GM12873 (cell line): ENCODE measurements at regions not wholly inside any gene's neighbourhood (a gene's known extent, or its start where the extent isn't known, plus 50 kb on each side); places are given as distances from the start of the nearest gene placed in this dataset.

Experiments
- TF ChIP-seq, protein P1 (sequence below): IDR thresholded peaks from 2 replicates; pipeline ENCODE4 v1.5.1; 2012; ENCODE audit warnings: low read depth, mild to moderate bottlenecking, moderate library complexity, low read length, control low read depth; ENCODE audit not compliant: insufficient read depth; ENCODE audit errors: missing control alignments

DNA sequence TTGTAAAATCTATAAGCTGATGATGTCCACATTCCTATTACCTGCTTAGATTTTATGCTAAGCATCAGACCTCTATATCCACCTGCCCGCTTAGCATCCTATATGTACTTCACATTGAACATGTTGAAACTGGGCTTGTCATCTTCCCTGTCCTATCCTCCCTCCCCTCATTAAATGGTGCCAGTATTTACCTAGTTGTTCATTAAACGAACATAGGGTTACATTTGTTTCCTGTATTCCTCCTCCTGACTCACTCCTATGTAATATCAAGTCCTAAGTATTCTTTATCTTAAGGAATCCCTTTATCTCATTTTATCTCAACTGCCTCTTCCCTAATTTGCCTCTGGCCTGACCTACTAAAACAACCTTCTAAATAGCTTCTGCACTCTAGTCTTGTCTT is 177.8 kb upstream of the MEF2C start:
- TF ChIP-seq, protein P1, sequence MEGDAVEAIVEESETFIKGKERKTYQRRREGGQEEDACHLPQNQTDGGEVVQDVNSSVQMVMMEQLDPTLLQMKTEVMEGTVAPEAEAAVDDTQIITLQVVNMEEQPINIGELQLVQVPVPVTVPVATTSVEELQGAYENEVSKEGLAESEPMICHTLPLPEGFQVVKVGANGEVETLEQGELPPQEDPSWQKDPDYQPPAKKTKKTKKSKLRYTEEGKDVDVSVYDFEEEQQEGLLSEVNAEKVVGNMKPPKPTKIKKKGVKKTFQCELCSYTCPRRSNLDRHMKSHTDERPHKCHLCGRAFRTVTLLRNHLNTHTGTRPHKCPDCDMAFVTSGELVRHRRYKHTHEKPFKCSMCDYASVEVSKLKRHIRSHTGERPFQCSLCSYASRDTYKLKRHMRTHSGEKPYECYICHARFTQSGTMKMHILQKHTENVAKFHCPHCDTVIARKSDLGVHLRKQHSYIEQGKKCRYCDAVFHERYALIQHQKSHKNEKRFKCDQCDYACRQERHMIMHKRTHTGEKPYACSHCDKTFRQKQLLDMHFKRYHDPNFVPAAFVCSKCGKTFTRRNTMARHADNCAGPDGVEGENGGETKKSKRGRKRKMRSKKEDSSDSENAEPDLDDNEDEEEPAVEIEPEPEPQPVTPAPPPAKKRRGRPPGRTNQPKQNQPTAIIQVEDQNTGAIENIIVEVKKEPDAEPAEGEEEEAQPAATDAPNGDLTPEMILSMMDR = no peak

DNA sequence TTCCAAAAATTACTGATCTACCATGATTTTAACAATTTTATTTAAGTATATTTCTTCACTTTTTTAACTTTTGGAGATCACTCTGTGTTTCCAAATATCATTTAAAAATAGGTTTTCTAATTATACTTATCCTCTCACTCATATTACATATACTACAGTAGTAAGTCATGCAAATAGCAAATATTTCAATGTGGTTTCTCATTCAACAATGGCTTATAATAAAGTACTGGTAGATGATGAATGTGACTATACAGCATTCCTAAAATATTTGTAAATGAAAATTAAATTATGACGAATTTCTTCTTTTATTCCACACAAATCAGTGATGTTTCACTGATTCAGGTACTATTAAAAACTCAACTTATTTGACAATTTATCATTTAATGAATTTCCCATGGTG is 176.3 kb upstream of the MEF2C start:
- TF ChIP-seq, protein P1 = no peak

DNA sequence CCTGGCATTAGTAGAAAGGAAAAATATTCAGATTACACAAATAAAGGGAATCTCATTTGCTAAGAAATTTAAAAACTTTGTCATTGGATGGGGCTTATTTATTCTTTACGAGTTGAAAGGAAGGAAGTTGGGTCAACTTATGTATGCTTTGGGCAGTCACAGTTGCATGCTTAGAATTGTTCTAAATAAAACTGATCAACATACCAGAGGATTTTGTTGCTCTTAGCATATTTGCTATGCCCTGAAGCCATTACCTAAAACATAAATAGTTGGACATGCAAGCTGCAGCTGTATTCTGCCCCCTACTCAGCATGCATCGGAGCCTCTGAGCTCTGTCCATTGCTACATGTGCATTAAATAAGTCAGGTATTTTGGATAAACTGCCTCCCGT is 172.7 kb upstream of the MEF2C start:
- TF ChIP-seq, protein P1 = no peak

DNA sequence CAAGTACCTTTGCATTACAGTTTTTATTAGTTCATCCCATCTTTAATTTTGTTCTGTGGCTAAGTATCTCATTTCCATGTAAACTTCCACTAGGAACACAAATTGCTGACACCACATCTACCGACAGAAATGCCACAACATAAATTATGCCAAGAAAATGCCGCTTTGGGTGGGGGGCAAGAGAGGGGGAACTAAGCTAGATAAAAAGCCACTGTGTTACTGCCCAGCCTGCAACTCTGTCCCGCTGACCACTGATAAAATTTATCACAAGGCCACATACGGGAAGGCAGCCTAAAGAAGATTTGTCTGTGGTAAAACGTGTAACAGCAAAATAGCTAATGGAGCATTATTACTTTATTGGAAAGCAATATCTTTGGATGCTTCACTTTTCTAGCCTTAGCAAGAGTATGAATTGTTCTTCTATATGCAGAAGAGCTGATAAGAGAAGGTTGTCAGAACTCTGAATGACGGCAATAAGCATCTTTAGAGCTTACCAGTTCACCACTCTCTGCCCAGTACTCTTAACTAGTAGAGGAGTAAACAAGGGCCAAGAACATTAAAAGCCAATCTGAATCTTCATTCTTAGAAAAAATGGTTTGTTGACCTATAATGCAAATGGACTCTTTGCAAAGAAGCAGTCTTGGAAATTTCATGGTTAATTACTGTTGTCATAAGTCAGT is 172.2 kb upstream of the MEF2C start:
- TF ChIP-seq, protein P1 = no peak

DNA sequence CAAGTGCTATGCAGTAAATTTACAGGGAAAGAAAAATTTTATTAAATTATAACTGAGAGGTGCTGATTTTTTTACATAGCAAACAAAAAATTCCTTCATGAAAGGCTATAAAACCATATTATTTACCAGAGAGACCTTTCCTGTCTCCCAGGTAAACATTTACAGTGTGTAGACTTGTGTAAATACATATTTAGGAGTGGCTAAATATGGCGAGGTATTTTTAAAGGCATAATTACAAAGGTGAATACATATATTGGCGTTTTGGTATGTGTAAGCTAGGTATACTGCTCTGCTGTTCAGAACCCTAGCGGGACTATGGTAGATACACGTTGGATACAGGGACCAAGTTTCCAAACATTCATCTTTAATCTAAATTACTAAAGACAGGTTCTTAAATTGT is 170.6 kb upstream of the MEF2C start:
- TF ChIP-seq, protein P1 = no peak

DNA sequence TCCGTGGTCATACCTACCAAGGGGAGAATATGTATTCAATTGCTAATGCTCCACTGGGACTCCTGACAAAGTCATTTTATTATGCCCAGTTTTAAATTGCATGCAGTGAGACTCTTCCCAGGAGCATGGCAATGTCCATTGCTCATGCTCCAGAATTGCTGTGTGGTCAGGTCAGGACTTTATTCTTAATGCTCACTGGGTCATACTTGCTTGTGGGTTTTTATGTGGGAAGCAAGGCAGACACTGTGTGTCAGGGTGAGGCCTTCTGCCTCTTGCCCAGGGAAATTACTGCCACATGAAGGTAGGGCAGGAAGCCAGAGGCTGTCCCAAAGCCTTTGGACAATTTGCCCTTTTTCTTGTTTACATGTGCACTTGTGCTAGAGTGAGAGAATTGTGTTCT is 164.6 kb upstream of the MEF2C start:
- TF ChIP-seq, protein P1 = no peak

DNA sequence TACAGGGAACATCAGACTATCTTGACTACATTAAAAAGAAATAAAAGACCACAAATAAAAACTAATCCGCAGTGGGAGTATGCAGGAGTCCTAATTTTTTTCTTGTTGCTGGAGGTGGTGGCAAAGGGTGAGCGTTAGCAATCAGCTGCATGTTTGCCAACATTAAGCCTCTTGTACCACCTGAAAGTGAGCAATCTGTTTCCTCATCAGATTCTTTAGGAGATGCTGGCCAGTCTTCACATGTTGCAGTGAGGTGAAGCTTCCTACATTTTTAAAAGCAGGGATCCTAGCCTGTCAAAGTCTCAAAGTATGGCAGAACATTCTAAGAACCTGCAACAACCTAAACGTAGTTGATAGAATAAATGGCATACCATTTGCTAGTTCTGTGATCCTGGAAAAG is 162.2 kb upstream of the MEF2C start:
- TF ChIP-seq, protein P1 = no peak
